GM23338 (cell line): ENCODE measurements at regions not wholly inside any gene's neighbourhood (a gene's known extent, or its start where the extent isn't known, plus 50 kb on each side); places are given as distances from the start of the nearest gene placed in this dataset.

ENCODE experiments used
- CREB1 ChIP-seq: fragments of 250-450 bp; sonication (Bioruptor Pico); IDR thresholded peaks from 2 replicates; pipeline ENCODE4 v1.5.0; 2020; ENCODE audit warnings: low read depth, mild to moderate bottlenecking, moderate library complexity
- CTCF ChIP-seq, 2 experiments: fragments of 200-600 bp in 1 of 2; sonication (generic) in 1 of 2; conservative IDR thresholded peaks; 2 replicates each; pipeline versions ENCODE4 v1.5.1 to v1.6.1; 2016 to 2017; ENCODE audit warnings: antibody characterized with exemption in 2 of 2, low read depth in 2 of 2, mild to moderate bottlenecking in 2 of 2, moderate library complexity in 1 of 2
- EZH2phosphoT487 ChIP-seq: fragments of 200-600 bp; sonication (generic); IDR thresholded peaks from one replicate; pipeline ENCODE4 v1.8.1; 2018; ENCODE audit warnings: antibody characterized with exemption; ENCODE audit not compliant: unreplicated experiment
- REST ChIP-seq: IDR thresholded peaks from one replicate; pipeline ENCODE4 v1.6.1; 2018; ENCODE audit warnings: antibody characterized with exemption; ENCODE audit not compliant: unreplicated experiment
- ZNF331 ChIP-seq: fragments of 250-450 bp; sonication (Bioruptor Pico); IDR thresholded peaks from 2 replicates; pipeline ENCODE4 v1.5.0; 2020; ENCODE audit warnings: low read depth, mild to moderate bottlenecking, moderate library complexity

- TF ChIP-seq CTCF (conservative IDR thresholded peaks at IDR 0.05; ENCODE audit: low read depth in 2 of 2) (no peak), EZH2phosphoT487 (no peak), REST (no peak), ZNF331 (CRISPR knock-in tag) (no peak), CREB1 (no peak)
Measured at GRCh38 chr4:136112116-136112515, 1420.2 kb downstream of the PCDH18 start.
